Activated gamma-delta T cell treated with Interleukin-2 at 50 U/mL for 16 hours (primary cell): ENCODE measurements at regions not wholly inside any gene's neighbourhood (a gene's known extent, or its start where the extent isn't known, plus 50 kb on each side); places are given as distances from the start of the nearest gene placed in this dataset.

Experiments
- DNase-seq: peaks from one replicate; pipeline ENCODE4 v3.0.0-alpha.2; 2020

- no peak for DNase-seq
Observed at GRCh38 chr4:81577392-81577791, 105.7 kb upstream of the RASGEF1B start.

- DNase-seq: no peak
Observed at GRCh38 chr4:81574991-81575390, 103.3 kb upstream of the RASGEF1B start.

- DNase-seq: no peak
Observed at GRCh38 chr4:81573840-81574239, 102.1 kb upstream of the RASGEF1B start.

GRCh38 chr4:81572402-81572801, 100.7 kb upstream of the RASGEF1B start:
- no peak for DNase-seq

GRCh38 chr4:81571105-81571504, 99.4 kb upstream of the RASGEF1B start:
- no peak for DNase-seq

GRCh38 chr4:81566161-81566591, 94.5 kb upstream of the RASGEF1B start:
- no peak for DNase-seq

- no peak for DNase-seq
Observed at GRCh38 chr4:81565142-81565870, 93.6 kb upstream of the RASGEF1B start.

GRCh38 chr4:81564025-81564424, 92.3 kb upstream of the RASGEF1B start:
- DNase-seq: no peak

- DNase-seq: no peak
Observed at GRCh38 chr4:81562093-81562492, 90.4 kb upstream of the RASGEF1B start.

- DNase-seq: no peak
Observed at GRCh38 chr4:81557306-81557705, 85.6 kb upstream of the RASGEF1B start.

GRCh38 chr4:81555489-81555888, 83.8 kb upstream of the RASGEF1B start:
- no peak for DNase-seq

GRCh38 chr4:81552086-81552485, 80.4 kb upstream of the RASGEF1B start:
- no peak for DNase-seq

GRCh38 chr4:81550388-81550859, 78.7 kb upstream of the RASGEF1B start:
- no peak for DNase-seq

- no peak for DNase-seq
Observed at GRCh38 chr4:81549984-81550383, 78.3 kb upstream of the RASGEF1B start.

- no peak for DNase-seq
Observed at GRCh38 chr4:81546777-81547176, 75.1 kb upstream of the RASGEF1B start.

- no peak for DNase-seq
Observed at GRCh38 chr4:81541161-81541945, 69.6 kb upstream of the RASGEF1B start.

- no peak for DNase-seq
Observed at GRCh38 chr4:81538716-81539427, 67.2 kb upstream of the RASGEF1B start.

- DNase-seq: no peak
Observed at GRCh38 chr4:81531410-81531809, 59.7 kb upstream of the RASGEF1B start.

GRCh38 chr4:81528979-81529378, 57.3 kb upstream of the RASGEF1B start:
- DNase-seq: no peak

- no peak for DNase-seq
Observed at GRCh38 chr4:81528200-81528599, 56.5 kb upstream of the RASGEF1B start.

GRCh38 chr4:81527709-81528108, 56.0 kb upstream of the RASGEF1B start:
- DNase-seq: no peak

GRCh38 chr4:81527115-81527514, 55.4 kb upstream of the RASGEF1B start:
- no peak for DNase-seq

- no peak for DNase-seq
Observed at GRCh38 chr4:81526706-81527105, 55.0 kb upstream of the RASGEF1B start.
